Common myeloid progenitor, CD34-positive (primary cell): ENCODE measurements at regions not wholly inside any gene's neighbourhood (a gene's known extent, or its start where the extent isn't known, plus 50 kb on each side); places are given as distances from the start of the nearest gene placed in this dataset.

Source experiments
- CTCF ChIA-PET: fragments of 350-600 bp; sonication (Branson Sonifier 250); formaldehyde crosslinking; loops from one replicate; lab custom pipeline; 2021; ENCODE audit warnings: antibody characterized with exemption; lab: Charles Lee
- POLR2A ChIA-PET: fragments of 350-600 bp; sonication (Branson Sonifier 250); formaldehyde crosslinking; loops from one replicate; lab custom pipeline; 2021; ENCODE audit warnings: antibody characterized with exemption; lab: Charles Lee
- DNase-seq, 3 donors: peaks; one replicate each; pipeline versions ENCODE4 v3.0.0 to v3.0.0-alpha.2; 2013
- H3K27ac ChIP-seq, 2 experiments: 1 replicate in 1 of 2; 2 replicates in 1 of 2; pipeline ENCODE4 v1.7.0; 2013; ENCODE audit warnings: inconsistent platforms in 2 of 2, low read length in 2 of 2, mild to moderate bottlenecking in 2 of 2, low read depth in 1 of 2, moderate library complexity in 1 of 2; ENCODE audit not compliant: severe bottlenecking in 2 of 2, insufficient read depth in 1 of 2, poor library complexity in 1 of 2
- H3K27me3 ChIP-seq, 5 experiments: replicated peaks in 2 of 5; 1 replicate in 3 of 5; 2 replicates in 2 of 5; pipeline versions ENCODE4 v1.6.1 to v1.7.0; 2013; ENCODE audit warnings: low read length in 4 of 5, mild to moderate bottlenecking in 2 of 5, moderate library complexity in 2 of 5, inconsistent platforms in 1 of 5; ENCODE audit not compliant: insufficient read depth in 5 of 5, control insufficient read depth in 4 of 5
- H3K36me3 ChIP-seq, 4 experiments: 1 replicate in 2 of 4; 2 replicates in 2 of 4; pipeline versions ENCODE4 v1.6.1 to v1.7.0; 2013; ENCODE audit warnings: low read length in 3 of 4, control low read depth in 1 of 4, mild to moderate bottlenecking in 1 of 4; ENCODE audit not compliant: control insufficient read depth in 4 of 4, insufficient read depth in 4 of 4
- H3K4me1 ChIP-seq, 4 experiments: 1 replicate in 3 of 4; 2 replicates in 1 of 4; pipeline versions ENCODE4 v1.6.1 to v1.7.1; 2013; ENCODE audit warnings: low read length in 3 of 4, mild to moderate bottlenecking in 3 of 4, control low read depth in 1 of 4, inconsistent platforms in 1 of 4, moderate library complexity in 1 of 4; ENCODE audit not compliant: control insufficient read depth in 4 of 4, insufficient read depth in 4 of 4; ENCODE audit errors: control extremely low read depth in 1 of 4
- H3K4me3 ChIP-seq, 7 experiments: 1 replicate in 4 of 7; 2 replicates in 3 of 7; pipeline versions ENCODE4 v1.5.1 to v1.7.0; 2013; ENCODE audit warnings: mild to moderate bottlenecking in 7 of 7, low read length in 6 of 7, moderate library complexity in 6 of 7, inconsistent platforms in 2 of 7, low read depth in 2 of 7, control low read depth in 1 of 7; ENCODE audit not compliant: insufficient read depth in 4 of 7, control insufficient read depth in 1 of 7; ENCODE audit errors: extremely low read depth in 1 of 7
- H3K9me3 ChIP-seq, 5 experiments: 1 replicate in 4 of 5; 2 replicates in 1 of 5; pipeline versions ENCODE4 v1.6.1 to v1.7.1; 2013; ENCODE audit warnings: low read length in 4 of 5, mild to moderate bottlenecking in 2 of 5, inconsistent platforms in 1 of 5, low read depth in 1 of 5, moderate library complexity in 1 of 5; ENCODE audit not compliant: control insufficient read depth in 4 of 5, insufficient read depth in 2 of 5; ENCODE audit errors: control extremely low read depth in 1 of 5
- WGBS: methylation state at CpG from one replicate; pipeline ENCODE4 v1.1.5; 2013; ENCODE audit not compliant: insufficient coverage; 5-methylcytosine and 5-hydroxymethylcytosine counted together

- POLR2A ChIA-PET: no interaction called here
- 95% methylated on average over 7 of the region's 8 CpGs for WGBS
Observed at GRCh38 chr17:73727941-73728340, 83.7 kb upstream of the SDK2 start.

GRCh38 chr17:73729101-73729500, 84.9 kb upstream of the SDK2 start:
- POLR2A ChIA-PET: no interaction called here
- H3K4me3 ChIP-seq: no peak overlapping the region
- CTCF ChIA-PET: interaction anchor here (1.1 to 2.1 kb wide), 3 partner anchors 9 to 266 kb away, joined by 3 to 5 read pairs (median 5); no protein-coding TSS in a partner anchor
- DNase-seq: no peak
- H3K36me3 ChIP-seq: no peaks in the 10 kb centered on the region
- peaks cover 0 to 13% (median 2%) of the 10 kb centered on the region in 5 experiments for H3K9me3 ChIP-seq
- peaks cover 0 to 2% (median 0%) of the 10 kb centered on the region in 5 experiments for H3K27me3 ChIP-seq
- WGBS: 100% methylated on average over 2 of the region's 6 CpGs
- H3K27ac ChIP-seq: no peak overlapping the region
- peaks cover 0 to 32% (median 5%) of the 10 kb centered on the region in 4 experiments for H3K4me1 ChIP-seq

More at GRCh38 chr17:73727941-73728340, 83.7 kb upstream of the SDK2 start:
- Histone ChIP-seq H3K9me3 (peaks cover 0 to 13% (median 2%) of the 10 kb centered on the region in 5 experiments), H3K4me1 (peaks cover 0 to 23% (median 5%) of the 10 kb centered on the region in 4 experiments), H3K27me3 (peaks cover 0 to 2% (median 0%) of the 10 kb centered on the region in 5 experiments), H3K27ac (no peak overlapping the region), H3K4me3 (no peak overlapping the region), H3K36me3 (no peaks in the 10 kb centered on the region)
- CTCF ChIA-PET: interaction anchor here (1.2 to 1.5 kb wide), 2 partner anchors 10 to 18 kb away, joined by 3 to 5 read pairs; no protein-coding TSS in a partner anchor
- no peak for DNase-seq

GRCh38 chr17:73731733-73732132, 87.5 kb upstream of the SDK2 start:
- H3K4me3 ChIP-seq: no peak overlapping the region
- H3K36me3 ChIP-seq: no peaks in the 10 kb centered on the region
- H3K4me1 ChIP-seq: peaks cover 0 to 32% (median 5%) of the 10 kb centered on the region in 4 experiments
- peaks cover 0 to 2% (median 0%) of the 10 kb centered on the region in 5 experiments for H3K27me3 ChIP-seq
- WGBS: 0% methylated on average over 6 of the region's 10 CpGs
- DNase-seq: peak in 2 of 3 donors; percentile 82 to 85
- peaks cover 0 to 13% (median 2%) of the 10 kb centered on the region in 5 experiments for H3K9me3 ChIP-seq
- ChIA-PET CTCF (no interaction called here), POLR2A (interaction anchor here (0.7 kb wide), 1 partner anchor 14 kb away, joined by 4 read pairs; no protein-coding TSS in a partner anchor)
- no peak overlapping the region for H3K27ac ChIP-seq

GRCh38 chr17:73733517-73733916, 89.3 kb upstream of the SDK2 start:
- DNase-seq: no peak
- Histone ChIP-seq H3K4me3 (no peak overlapping the region), H3K36me3 (no peaks in the 10 kb centered on the region), H3K27me3 (peaks cover 0 to 2% (median 0%) of the 10 kb centered on the region in 5 experiments), H3K9me3 (peaks cover 0 to 13% (median 2%) of the 10 kb centered on the region in 5 experiments), H3K4me1 (peaks cover 0 to 32% (median 5%) of the 10 kb centered on the region in 4 experiments), H3K27ac (no peak overlapping the region)
- ChIA-PET POLR2A (no interaction called here), CTCF (interaction anchor here (0.9 kb wide), 1 partner anchor 13 kb away, joined by 3 read pairs; no protein-coding TSS in a partner anchor)
- WGBS: 14% methylated on average over 1 of the region's 1 CpG

GRCh38 chr17:73735245-73735644, 91.0 kb upstream of the SDK2 start:
- ChIA-PET POLR2A (no interaction called here), CTCF (no interaction called here)
- H3K4me3 ChIP-seq: no peak overlapping the region
- H3K4me1 ChIP-seq: peaks cover 0 to 36% (median 5%) of the 10 kb centered on the region in 4 experiments
- H3K9me3 ChIP-seq: peaks cover 0 to 10% (median 2%) of the 10 kb centered on the region in 5 experiments
- no peak overlapping the region for H3K27ac ChIP-seq
- WGBS: 93% methylated on average over 6 of the region's 6 CpGs
- peaks cover 0 to 3% (median 0%) of the 10 kb centered on the region in 5 experiments for H3K27me3 ChIP-seq
- H3K36me3 ChIP-seq: no peaks in the 10 kb centered on the region
- no peak for DNase-seq

GRCh38 chr17:73738751-73739575, 94.7 kb upstream of the SDK2 start:
- no peak for DNase-seq
- ChIA-PET CTCF (interaction anchor here (1.4 to 1.5 kb wide), 2 partner anchors 11 to 18 kb away, joined by 4 to 5 read pairs; no protein-coding TSS in a partner anchor), POLR2A (interaction anchor here (0.7 kb wide), 2 partner anchors 148 to 295 kb away, joined by 3 read pairs; no protein-coding TSS in a partner anchor)
- H3K27me3 ChIP-seq: peaks cover 0 to 4% (median 0%) of the 10 kb centered on the region in 5 experiments
- no peak overlapping the region for H3K27ac ChIP-seq
- WGBS: 98% methylated on average over 13 of the region's 16 CpGs
- peaks cover 0 to 11% (median 0%) of the 10 kb centered on the region in 4 experiments for H3K4me1 ChIP-seq
- H3K36me3 ChIP-seq: no peaks in the 10 kb centered on the region
- H3K9me3 ChIP-seq: peaks cover 0 to 3% (median 0%) of the 10 kb centered on the region in 5 experiments
- no peak overlapping the region for H3K4me3 ChIP-seq
